Occipital lobe (tissue), 1 donor: ENCODE measurements at regions not wholly inside any gene's neighbourhood (a gene's known extent, or its start where the extent isn't known, plus 50 kb on each side); places are given as distances from the start of the nearest gene placed in this dataset.

Experiments
- DNase-seq: peaks from one replicate; lab custom pipeline; 2025; lab: John Stamatoyannopoulos, UW

GRCh38 chr14:99066378-99066777, 205.6 kb downstream of the BCL11B start:
- no peak for DNase-seq

- DNase-seq = no peak
These were observed 204.7 kb downstream of the BCL11B start for GRCh38 chr14:99067141-99067920.

GRCh38 chr14:99067927-99068326, 204.1 kb downstream of the BCL11B start:
- DNase-seq = no peak

- no peak for DNase-seq
These were observed 202.1 kb downstream of the BCL11B start for GRCh38 chr14:99069946-99070345.

- DNase-seq = no peak
These were observed 199.6 kb downstream of the BCL11B start for GRCh38 chr14:99072433-99072832.

- no peak for DNase-seq
These were observed 199.0 kb downstream of the BCL11B start for GRCh38 chr14:99072956-99073355.

GRCh38 chr14:99073431-99073830, 198.6 kb downstream of the BCL11B start:
- DNase-seq = no peak

- no peak for DNase-seq
These were observed 196.9 kb downstream of the BCL11B start for GRCh38 chr14:99075061-99075460.

GRCh38 chr14:99075771-99076375, 196.1 kb downstream of the BCL11B start:
- no peak for DNase-seq

- no peak for DNase-seq
These were observed 194.7 kb downstream of the BCL11B start for GRCh38 chr14:99077076-99077843.

GRCh38 chr14:99077844-99078236, 194.2 kb downstream of the BCL11B start:
- DNase-seq = no peak

- DNase-seq = no peak
These were observed 193.6 kb downstream of the BCL11B start for GRCh38 chr14:99078426-99078825.

GRCh38 chr14:99079061-99079727, 192.8 kb downstream of the BCL11B start:
- no peak for DNase-seq

- no peak for DNase-seq
These were observed 191.7 kb downstream of the BCL11B start for GRCh38 chr14:99080306-99080705.

- no peak for DNase-seq
These were observed 190.7 kb downstream of the BCL11B start for GRCh38 chr14:99081156-99081765.

GRCh38 chr14:99081880-99082279, 190.1 kb downstream of the BCL11B start:
- DNase-seq = no peak

- no peak for DNase-seq
These were observed 178.2 kb downstream of the BCL11B start for GRCh38 chr14:99093532-99094517.

GRCh38 chr14:99094901-99095300, 177.1 kb downstream of the BCL11B start:
- no peak for DNase-seq

GRCh38 chr14:99095369-99095768, 176.6 kb downstream of the BCL11B start:
- DNase-seq = no peak

- no peak for DNase-seq
These were observed 173.8 kb downstream of the BCL11B start for GRCh38 chr14:99098199-99098598.
